ENCODE measurements at regions not wholly inside any gene's neighbourhood (a gene's known extent, or its start where the extent isn't known, plus 50 kb on each side); places are given as distances from the start of the nearest gene placed in this dataset.

DNA sequence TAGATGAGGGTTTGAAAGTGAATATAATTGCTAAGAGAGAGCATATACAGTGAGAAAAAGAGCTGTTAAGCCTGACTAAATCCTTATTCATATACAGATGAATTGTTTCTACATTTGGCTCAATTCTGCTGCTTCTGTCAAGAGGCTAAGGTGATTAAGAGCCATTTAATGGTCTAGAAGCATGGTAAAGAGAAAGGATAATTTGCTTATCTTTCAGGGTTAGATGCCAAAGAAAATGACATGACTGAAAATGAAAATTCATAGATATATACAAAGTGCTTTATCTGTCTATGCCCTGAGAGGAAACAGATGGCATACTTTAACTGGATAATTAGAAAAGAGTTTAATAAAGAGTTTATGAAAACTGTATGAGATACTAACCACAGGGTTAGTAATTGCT, 834.9 kb downstream of the SLC6A15 start (continued):
- TF ChIP-seq KDM4A (IDR thresholded peaks at IDR 0.05; ENCODE audit: low read depth, low read length, severe bottlenecking) (no peak), SP4 (IDR thresholded peaks at IDR 0.05; ENCODE audit: low read length) (no peak), SIN3A (conservative IDR thresholded peaks at IDR 0.05 in 1 of 2, IDR thresholded peaks at IDR 0.05 in 1 of 2; ENCODE audit: low read depth in 1 of 2, low read length in 2 of 2) (no peak)

Data from H1 (cell line).